ENCODE measurements at regions not wholly inside any gene's neighbourhood (a gene's known extent, or its start where the extent isn't known, plus 50 kb on each side); places are given as distances from the start of the nearest gene placed in this dataset.

DNA sequence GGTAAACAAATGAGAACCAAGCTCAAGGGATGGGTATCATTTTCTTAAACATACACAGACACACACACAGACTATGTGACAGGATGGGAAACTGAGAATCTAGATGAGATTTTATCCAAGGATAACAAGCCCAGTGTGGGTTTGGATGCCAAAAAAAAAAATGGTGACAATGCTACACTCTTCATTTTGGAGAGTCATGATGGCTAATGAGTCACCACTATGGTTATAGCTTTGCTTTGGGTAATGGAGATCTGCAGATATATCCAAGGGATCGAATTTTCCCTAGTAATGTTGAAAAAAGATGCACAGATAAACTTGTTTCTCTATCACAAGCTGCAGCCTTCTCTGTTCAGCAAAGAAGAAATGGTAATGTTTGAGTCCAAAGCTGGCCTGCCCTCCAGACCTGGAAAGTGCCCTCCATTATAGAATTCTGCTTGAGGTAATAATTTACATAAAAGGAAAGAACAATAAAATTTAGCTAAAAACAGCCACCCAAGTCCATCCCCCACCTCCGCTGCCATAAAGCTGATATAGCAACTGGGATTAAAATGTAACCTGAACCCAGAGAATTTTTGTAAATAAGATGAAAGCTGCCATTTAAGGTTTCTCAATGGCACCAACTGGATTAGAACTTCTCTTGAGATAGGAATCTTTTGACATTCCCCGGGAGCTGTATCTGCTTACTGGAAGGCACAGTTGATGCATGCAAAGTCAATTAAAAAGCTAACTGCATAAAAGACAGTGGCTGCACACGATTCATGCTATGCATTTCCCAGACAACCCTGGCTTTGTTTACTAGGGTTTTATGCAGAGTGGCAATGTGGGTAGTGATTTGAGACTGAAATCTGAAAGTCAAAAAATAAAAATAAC, 395.2 kb upstream of the LYPLAL1 start:
- TF ChIP-seq, protein P1, sequence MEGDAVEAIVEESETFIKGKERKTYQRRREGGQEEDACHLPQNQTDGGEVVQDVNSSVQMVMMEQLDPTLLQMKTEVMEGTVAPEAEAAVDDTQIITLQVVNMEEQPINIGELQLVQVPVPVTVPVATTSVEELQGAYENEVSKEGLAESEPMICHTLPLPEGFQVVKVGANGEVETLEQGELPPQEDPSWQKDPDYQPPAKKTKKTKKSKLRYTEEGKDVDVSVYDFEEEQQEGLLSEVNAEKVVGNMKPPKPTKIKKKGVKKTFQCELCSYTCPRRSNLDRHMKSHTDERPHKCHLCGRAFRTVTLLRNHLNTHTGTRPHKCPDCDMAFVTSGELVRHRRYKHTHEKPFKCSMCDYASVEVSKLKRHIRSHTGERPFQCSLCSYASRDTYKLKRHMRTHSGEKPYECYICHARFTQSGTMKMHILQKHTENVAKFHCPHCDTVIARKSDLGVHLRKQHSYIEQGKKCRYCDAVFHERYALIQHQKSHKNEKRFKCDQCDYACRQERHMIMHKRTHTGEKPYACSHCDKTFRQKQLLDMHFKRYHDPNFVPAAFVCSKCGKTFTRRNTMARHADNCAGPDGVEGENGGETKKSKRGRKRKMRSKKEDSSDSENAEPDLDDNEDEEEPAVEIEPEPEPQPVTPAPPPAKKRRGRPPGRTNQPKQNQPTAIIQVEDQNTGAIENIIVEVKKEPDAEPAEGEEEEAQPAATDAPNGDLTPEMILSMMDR (IDR thresholded peaks at IDR 0.05), result no peak
- no peak for TF ChIP-seq POLR2A (IDR thresholded peaks at IDR 0.05)
